HG03342 (cell line): ENCODE measurements at regions not wholly inside any gene's neighbourhood (a gene's known extent, or its start where the extent isn't known, plus 50 kb on each side); places are given as distances from the start of the nearest gene placed in this dataset.

ENCODE experiments used
- ATAC-seq: cut with Tn5 transposase; IDR thresholded peaks from one replicate; pipeline ENCODE4 v1.9.1; 2021; ENCODE audit warnings: mild to moderate bottlenecking, moderate library complexity; ENCODE audit not compliant: unreplicated experiment

DNA sequence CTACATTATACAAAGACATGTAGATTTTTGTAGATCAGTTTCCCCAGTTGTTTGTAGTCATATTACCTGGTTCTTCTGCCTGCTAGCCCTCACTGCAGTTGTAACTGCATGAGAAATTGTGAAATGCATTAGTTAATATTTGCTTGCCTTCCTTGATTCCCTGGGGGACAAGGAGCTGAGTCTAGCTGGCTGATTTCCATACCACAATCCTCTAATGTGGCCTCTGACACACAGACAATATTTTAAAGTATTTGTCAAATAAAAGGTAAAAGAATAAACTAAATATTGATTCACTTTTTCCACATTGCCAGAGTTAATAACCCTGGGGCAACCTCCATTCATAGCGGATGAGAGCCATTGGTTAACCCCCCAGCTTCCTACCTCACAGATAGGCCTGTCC is 128.8 kb upstream of the TMEM132C start:
- ATAC-seq, result no peak

DNA sequence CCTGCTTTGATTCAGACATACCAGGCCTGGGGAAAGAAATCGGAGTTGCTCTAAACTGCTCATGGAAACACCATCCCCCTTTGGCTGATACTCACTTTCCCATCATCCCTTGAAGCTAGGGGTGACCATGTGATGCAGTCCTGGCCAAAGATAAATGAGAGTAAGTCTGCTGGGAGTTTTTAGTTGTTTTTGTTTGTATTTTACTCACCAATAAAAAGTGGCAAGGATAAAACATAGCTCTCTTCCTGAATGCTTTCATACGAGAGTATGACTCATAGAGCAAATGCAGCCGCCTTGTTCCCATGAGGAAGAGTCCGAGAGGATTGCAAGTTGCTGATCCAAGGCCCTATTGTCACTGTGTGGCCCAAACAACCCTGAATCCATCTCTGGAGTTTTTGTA is 126.4 kb upstream of the TMEM132C start:
- no peak for ATAC-seq

DNA sequence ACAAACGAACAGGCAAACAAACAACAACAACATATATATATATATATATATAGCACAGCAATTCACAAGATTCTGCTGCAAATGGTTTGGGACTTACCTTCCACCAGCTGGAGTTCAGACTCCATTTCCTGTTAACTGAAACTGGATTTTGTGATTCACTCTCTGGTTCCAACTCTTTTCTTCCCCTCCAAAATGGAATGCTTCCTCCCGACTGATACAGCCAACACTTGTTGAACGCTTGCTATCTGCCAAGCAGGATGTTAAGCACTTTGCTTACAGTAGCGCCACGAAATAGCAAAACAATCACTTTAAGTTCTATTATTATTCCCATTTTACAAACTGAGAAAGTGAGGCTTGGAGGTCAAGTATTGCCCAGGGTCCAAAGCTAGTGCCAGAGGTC is 116.0 kb upstream of the TMEM132C start:
- ATAC-seq, result no peak

DNA sequence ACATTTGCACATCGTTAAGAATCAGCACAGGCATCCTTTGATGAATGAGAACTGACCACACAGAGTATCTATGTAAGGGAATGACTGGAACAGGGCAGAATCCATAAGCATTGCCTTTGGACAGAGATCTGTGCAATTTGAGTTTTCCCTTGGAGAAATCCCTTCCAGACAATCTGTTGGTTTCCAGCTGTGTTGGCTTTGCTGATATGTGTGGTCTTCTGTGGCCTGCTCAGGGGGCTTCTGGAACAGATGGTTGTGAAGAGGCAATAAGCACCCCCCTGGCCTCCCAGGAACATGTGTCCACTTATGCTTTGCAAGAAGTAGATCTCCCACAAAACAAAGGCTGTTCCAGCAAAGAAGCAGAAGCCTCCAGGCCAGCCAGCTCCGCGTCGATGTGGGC is 111.4 kb upstream of the TMEM132C start:
- ATAC-seq, result no peak

DNA sequence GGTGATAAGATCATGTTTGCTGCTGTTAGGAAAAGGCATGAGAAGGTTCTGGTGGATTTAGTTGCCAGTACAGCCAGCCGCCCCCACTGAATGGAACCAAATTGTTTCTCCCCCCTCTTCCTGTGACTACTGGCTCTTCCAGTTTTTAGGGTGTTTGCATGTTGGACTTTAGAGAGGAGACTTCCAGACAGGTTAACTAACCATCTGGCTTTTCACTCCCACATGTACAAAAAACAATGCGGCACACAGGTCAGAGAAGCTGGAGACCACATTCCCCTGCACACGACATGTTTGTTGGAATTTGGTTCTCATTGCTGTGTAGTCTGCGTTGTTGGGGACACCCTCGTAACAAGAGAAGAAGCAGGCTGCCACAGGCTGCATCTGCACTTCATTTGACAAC is 103.9 kb upstream of the TMEM132C start:
- no peak for ATAC-seq

DNA sequence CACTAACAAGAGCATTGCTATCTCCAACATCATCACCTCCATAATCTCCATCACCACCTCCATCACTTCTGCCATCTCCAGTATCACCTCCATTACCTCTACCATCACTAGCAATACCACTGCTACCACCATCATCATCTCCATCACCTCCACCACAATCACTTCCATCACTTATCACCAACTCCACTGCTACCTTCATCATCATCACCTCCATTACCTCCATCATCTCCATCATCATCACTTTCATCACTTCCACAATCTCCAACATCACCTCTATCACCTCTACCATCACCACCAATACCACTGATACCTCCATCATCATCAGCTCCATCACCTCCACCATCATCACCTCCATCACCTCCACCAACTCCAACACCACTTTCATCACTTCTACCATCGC is 102.4 kb upstream of the TMEM132C start:
- ATAC-seq, result no peak

DNA sequence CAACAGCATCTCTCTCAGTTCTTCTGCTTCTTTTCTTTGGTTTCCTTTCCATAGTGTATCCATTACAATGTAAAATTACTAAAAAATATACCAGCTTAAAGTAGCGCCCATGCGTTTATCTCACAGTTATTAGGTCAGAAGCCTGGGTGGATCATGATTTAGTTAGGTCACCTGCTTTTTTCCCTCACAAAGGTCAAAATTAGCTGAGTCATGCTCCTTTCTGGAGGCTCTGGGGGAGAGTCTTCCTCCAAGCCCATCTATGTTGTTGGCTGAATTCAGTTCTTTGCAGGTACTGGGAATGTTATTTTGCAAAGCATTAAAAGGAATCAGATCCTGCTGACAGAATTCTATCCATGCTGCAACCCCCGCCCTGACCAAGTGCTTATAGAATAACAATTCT is 101.6 kb upstream of the TMEM132C start:
- ATAC-seq, result no peak

DNA sequence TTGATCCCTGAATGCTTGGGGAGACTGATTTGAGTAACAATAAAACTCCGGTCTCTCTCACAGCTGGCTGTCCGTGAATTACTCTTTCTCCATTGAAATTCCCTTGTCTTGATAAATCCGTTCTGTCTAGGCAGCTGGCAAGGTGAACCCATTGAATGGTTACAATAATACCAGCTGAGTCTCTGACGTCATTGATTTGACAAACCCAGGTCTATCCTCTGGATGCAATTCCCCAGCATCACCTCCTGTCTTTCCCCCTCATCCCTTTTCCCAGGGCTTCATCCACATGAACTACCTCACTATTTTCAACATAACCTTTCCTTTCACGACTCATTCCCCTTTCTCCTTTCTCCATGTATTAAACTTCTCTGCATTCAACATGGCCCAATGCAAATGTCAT is 98.7 kb upstream of the TMEM132C start:
- ATAC-seq, result no peak

DNA sequence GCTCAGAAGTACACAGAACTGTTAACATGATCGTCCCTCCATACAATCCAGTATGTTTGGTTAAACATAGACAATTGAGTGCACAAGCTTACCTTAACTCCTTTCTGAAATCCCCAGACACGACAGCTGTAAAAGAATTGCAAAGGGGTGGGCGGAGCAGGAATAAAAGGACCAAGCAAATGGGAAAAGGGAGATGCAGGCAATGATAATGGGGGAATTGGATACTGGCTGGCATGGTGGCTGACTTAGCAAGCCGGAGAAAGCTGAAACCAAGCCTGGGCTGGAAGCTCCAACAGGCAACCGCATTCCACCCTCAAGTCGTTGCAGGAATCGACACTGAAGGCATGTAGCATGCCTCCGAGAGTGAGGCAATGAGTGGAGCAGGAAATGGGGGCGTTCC is 96.8 kb upstream of the TMEM132C start:
- ATAC-seq, result no peak

DNA sequence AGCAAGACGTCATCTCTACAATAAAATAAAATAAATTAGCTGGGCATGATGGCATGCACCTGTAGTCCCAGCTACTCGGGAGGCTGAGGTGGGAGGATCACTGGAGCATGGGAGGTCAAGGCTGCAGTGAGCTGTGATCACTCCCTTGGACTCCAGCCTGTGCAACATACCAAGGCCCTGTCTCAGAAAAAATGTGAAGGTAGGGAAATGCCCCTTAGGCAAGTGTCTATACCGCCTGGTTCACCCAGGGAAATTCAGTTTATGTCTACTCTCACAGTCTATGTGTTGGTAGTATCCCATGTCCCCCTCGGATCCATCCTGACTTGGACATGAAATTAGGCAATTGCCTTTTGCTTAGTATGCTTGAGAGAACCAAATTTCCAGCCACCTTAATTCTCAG is 88.4 kb upstream of the TMEM132C start:
- no peak for ATAC-seq

DNA sequence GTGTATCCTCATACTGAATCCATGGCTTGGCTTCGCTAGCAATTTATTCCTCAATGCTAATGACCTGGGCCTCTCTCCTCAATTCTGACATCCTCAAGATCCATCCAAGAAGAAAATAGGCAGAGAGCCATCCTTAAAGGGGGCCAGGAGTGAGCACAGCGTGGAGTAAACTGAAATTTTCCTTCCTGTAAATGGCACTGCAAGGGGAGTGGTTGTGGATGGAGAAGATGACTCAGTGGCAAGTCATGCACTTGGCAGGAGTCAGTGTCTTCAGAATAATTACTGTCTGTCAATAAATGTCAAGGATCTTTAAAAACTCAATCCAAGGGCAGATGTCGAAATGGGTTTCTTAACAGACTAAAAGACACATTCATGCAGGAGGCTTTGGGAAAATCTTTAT is 88.0 kb upstream of the TMEM132C start:
- ATAC-seq, result no peak

DNA sequence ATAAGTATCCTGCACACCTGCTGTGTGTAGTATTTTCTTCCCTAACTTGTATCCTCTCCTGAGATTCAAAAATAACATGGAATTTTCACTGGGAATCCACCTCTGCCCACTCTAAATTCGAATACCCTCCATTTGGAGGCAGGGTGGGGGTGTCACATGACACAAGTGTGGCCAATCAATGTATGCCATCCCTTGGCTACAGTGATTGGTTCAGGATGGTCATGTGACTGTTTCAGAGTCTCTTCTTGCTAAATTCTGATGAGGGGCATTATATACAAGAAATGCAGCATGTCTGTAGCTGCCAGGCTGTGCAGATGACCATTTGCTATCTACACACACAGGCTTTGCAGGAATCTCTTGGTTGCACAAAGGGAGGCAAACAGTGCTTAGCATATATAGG is 86.8 kb upstream of the TMEM132C start:
- no peak for ATAC-seq

DNA sequence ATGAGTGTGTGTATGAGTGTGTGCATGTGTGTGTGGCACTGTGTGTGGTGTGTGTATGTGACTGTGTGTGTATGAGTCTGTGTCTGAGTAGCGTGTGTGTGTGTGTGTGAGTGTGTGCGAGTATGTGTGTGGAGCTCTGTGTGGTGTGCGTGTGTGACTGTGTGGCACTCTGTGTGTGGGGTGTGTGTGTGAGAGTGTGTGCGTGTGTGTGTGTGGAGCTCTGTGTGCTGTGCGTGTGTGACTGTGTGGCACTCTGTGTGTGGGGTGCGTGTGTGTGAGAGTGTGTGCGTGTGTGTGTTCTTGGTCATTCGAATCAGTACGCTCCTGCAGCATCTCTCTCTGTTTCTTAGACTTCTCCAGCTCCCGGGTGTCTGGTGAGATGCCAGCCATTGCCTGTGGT is 76.9 kb upstream of the TMEM132C start:
- no peak for ATAC-seq

DNA sequence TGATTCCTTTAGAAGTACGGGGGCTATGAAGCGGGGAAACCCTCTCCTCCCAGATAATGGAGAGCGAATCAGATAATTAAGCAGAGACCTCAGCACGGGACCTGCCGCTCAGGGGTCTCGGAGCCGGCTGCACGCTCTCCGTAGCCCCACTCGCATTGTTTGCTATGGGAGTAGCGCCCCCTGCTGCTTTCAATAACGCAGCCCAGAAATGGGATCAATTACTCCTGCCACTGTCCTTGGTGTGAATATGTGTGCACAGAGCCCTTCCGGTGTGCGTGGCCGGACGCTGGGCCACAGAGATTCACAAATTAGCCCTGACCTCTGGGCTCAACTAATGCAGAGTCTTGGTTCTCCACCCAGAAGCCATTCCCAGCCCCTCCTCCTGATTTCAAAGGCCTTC is 76.4 kb upstream of the TMEM132C start:
- ATAC-seq, result no peak

DNA sequence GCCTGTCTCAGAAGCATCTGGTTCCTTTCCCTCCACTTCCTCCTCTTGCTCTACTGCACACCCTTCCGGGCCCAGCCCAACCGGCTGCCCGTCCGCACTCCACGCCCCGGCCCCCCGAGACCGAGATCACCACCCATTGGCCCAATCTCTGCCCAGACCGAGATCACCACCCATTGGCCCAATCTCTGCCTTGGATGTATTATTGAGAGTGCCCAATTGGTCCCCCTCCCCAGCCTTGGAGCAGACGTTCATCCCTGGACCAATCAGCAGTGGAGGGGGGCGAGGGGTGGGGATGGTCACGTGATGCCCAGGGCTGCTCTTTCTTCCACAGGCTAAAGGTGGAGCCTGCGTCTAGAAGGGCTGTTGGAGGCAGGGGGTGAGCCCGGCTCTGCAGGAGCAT is 75.6 kb upstream of the TMEM132C start:
- no peak for ATAC-seq

DNA sequence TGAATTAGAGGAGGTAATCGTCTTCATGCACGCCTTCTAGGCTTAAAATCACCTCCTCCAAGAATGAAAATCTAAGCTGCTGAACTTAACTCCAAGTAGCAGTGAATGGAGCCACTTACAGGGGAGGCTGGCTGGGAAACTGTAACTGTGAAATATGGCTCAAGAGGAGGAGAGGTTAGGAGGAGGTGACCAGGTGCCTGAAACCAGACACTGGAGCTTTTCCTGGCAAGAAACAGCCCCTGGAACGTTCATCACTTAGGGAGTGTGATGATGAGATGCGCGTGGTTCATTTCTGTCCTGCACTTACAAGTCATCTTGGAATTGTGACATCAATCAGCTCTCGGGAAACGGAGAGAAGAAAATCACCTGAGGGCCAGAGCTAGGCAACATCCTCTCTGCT is 62.3 kb upstream of the TMEM132C start:
- no peak for ATAC-seq

DNA sequence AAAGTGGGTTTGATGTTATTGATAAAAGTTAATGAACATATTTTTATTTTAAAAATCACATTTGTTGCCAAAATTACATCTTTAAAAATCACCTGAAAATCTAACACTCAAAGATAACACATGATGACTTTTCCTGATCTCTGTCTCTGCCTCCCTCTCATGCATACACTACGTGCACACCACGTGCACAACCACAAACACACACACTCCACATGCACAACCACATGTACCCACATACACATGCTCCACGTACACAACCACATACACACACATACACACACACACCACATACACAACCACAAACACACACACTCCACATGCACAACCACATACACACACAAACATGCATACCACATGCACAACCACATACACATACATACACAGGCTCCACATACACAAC is 61.8 kb upstream of the TMEM132C start:
- no peak for ATAC-seq

DNA sequence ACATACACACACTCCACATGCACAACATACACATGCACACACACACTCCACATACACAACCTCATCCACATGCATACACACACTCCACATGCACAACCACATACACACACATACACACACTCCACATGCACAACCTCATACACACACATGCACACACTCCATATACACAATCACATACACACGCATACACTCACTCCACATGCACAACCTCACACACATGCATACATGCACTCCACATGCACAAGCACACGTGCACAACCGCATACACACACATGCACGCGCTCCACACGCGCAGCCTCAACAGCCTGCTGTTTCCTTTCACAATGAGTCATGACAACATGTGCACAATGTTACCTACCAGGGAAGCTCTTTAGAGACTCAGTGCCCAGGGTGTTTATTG is 61.2 kb upstream of the TMEM132C start:
- no peak for ATAC-seq
